Transverse colon (tissue), 4 donors: ENCODE measurements at regions not wholly inside any gene's neighbourhood (a gene's known extent, or its start where the extent isn't known, plus 50 kb on each side); places are given as distances from the start of the nearest gene placed in this dataset.

Experiments
- DNase-seq: peaks from one replicate; pipeline ENCODE4 v3.0.0-alpha.2; 2019
- H3K27ac ChIP-seq, 4 donors: fragments of 200-600 bp; sonication (generic); 2 replicates each; pipeline ENCODE4 v1.5.1; 2016 to 2018; ENCODE audit warnings: inconsistent platforms in 4 of 4
- H3K27me3 ChIP-seq: fragments of 200-600 bp; sonication (generic); 2 replicates; pipeline ENCODE4 v1.5.1; 2017; ENCODE audit warnings: inconsistent platforms
- H3K36me3 ChIP-seq, 4 donors: fragments of 200-600 bp; sonication (generic); 2 replicates each; pipeline ENCODE4 v1.5.1; 2017 to 2019; ENCODE audit warnings: inconsistent platforms in 4 of 4
- H3K4me1 ChIP-seq, 4 donors: fragments of 200-600 bp; sonication (generic); 2 replicates each; pipeline ENCODE4 v1.5.1; 2017 to 2020; ENCODE audit warnings: inconsistent platforms in 4 of 4
- H3K4me3 ChIP-seq, 4 donors: fragments of 200-600 bp; sonication (generic); 1 replicate in 1 of 4; 2 replicates in 3 of 4; pipeline versions ENCODE4 v1.5.1 to v1.6.1; 2017 to 2019; ENCODE audit warnings: inconsistent platforms in 4 of 4
- H3K9me3 ChIP-seq, 2 donors: fragments of 200-600 bp; sonication (generic); 2 replicates each; pipeline ENCODE4 v1.5.1; 2017 to 2019; ENCODE audit warnings: inconsistent platforms in 2 of 2
- EP300 ChIP-seq: sonication (generic); formaldehyde crosslinking; IDR thresholded peaks from one replicate; pipeline ENCODE4 v1.6.1; 2017; ENCODE audit warnings: antibody characterized with exemption, low read depth
- POLR2A ChIP-seq: fragments of 450-650 bp; IDR thresholded peaks from one replicate; pipeline ENCODE4 v1.6.1; 2016; ENCODE audit warnings: antibody characterized with exemption, mild to moderate bottlenecking, moderate library complexity
- POLR2AphosphoS5 ChIP-seq, 3 donors: sonication (generic); formaldehyde crosslinking; IDR thresholded peaks; one replicate each; pipeline ENCODE4 v1.6.1; 2016; ENCODE audit warnings: antibody characterized with exemption in 3 of 3
- WGBS, 2 donors: methylation state at CpG; one replicate each; pipeline ENCODE4 v1.1.5; 2018; ENCODE audit warnings: low coverage in 1 of 2; 5-methylcytosine and 5-hydroxymethylcytosine counted together
- in situ Hi-C, 4 donors: fragments of 200-750 bp; cut with MboI; loops; one replicate each; pipeline versions ENCODE4 v1.15.0 to v1.15.1; 2017; ENCODE audit warnings: low sequenced_read_pairs in 3 of 4, low pct_ligation_motif_present in 1 of 4, low pct_unique_long_range_greater_than_20kb in 1 of 4
- intact Hi-C: fragments of 100-400 bp; cut with DNase I; formaldehyde crosslinking; loops from one replicate; pipeline ENCODE4 v1.15.1; 2023; ENCODE audit warnings: low total_unique reads
- TF ChIP-seq, protein P1 (sequence below), 5 experiments: fragments of 200-600 bp in 3 of 5; fragments of 450-650 bp in 2 of 5; sonication (generic) in 3 of 5; IDR thresholded peaks; 1 replicate in 2 of 5; 2 replicates in 3 of 5; pipeline ENCODE4 v1.5.1; 2016 to 2017; ENCODE audit warnings: antibody characterized with exemption in 5 of 5, inconsistent platforms in 3 of 5, mild to moderate bottlenecking in 2 of 5, moderate library complexity in 1 of 5

DNA sequence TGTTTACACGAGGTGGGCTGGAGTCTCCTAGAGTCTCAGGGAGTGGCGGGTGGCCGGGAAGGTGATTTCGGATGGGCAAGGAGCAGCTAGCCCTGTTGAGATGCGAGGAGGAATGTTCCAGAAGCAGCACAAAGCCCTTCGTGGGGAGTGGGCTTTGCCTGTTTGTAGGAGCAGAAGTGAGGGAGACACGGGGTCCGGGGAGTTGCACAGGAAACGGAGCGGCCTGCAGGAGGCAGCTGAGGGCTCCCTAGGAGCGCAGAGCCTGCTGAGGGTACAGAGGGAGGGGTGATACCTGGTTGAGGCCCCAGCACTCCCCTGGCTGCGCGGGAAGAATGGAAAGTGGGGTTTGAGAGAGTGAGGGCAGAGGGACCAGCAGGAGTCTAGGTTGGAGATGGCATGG, 847.2 kb downstream of the TBC1D22A start:
- in situ Hi-C loops (no loop called here), intact Hi-C loops (no loop called here)
- Histone ChIP-seq H3K4me3 (no peak overlapping the region), H3K27ac (no peak overlapping the region), H3K27me3 (peaks cover 8% of the 10 kb centered on the region), H3K9me3 (no peaks in the 10 kb centered on the region), H3K36me3 (no peaks in the 10 kb centered on the region), H3K4me1 (no peaks in the 10 kb centered on the region)
- WGBS, 2 donors, result 67 to 84% methylated on average over 13 of the region's 13 CpGs
- DNase-seq, result no peak
- TF ChIP-seq POLR2AphosphoS5 (IDR thresholded peaks at IDR 0.05) (no peak), EP300 (no peak), POLR2A (no peak)
- TF ChIP-seq, protein P1, sequence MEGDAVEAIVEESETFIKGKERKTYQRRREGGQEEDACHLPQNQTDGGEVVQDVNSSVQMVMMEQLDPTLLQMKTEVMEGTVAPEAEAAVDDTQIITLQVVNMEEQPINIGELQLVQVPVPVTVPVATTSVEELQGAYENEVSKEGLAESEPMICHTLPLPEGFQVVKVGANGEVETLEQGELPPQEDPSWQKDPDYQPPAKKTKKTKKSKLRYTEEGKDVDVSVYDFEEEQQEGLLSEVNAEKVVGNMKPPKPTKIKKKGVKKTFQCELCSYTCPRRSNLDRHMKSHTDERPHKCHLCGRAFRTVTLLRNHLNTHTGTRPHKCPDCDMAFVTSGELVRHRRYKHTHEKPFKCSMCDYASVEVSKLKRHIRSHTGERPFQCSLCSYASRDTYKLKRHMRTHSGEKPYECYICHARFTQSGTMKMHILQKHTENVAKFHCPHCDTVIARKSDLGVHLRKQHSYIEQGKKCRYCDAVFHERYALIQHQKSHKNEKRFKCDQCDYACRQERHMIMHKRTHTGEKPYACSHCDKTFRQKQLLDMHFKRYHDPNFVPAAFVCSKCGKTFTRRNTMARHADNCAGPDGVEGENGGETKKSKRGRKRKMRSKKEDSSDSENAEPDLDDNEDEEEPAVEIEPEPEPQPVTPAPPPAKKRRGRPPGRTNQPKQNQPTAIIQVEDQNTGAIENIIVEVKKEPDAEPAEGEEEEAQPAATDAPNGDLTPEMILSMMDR (IDR thresholded peaks at IDR 0.05), result no peak

DNA sequence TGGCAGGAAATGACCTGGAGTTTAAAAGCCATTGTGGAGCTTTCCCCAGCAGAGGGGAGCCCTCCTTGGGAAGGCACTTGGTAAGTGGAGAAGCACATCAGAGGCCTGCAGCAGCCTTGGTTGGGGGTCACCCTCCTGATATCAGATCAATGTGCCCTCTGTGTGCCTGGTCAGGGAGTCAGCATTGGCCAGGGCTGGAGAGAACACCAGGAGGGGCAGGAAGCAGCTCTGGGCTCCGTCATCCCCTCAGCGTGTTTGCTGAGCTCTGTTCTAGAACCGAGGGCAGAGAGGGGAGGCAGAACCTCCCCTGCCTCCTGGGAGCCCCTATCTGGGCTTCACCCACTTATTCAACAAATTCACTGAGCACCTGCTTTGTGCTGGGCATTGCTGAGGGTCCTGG, 846.0 kb downstream of the TBC1D22A start:
- Histone ChIP-seq H3K36me3 (no peaks in the 10 kb centered on the region), H3K4me3 (no peak overlapping the region), H3K4me1 (no peaks in the 10 kb centered on the region), H3K27me3 (peaks cover 8% of the 10 kb centered on the region), H3K27ac (no peak overlapping the region), H3K9me3 (no peaks in the 10 kb centered on the region)
- no peak for DNase-seq
- no peak for TF ChIP-seq POLR2A
- TF ChIP-seq POLR2AphosphoS5 (IDR thresholded peaks at IDR 0.05), result no peak
- TF ChIP-seq EP300, result no peak
- WGBS, 2 donors, result 78 to 83% methylated on average over 1 to 3 of the region's 3 CpGs
- intact Hi-C loops (no loop called here), in situ Hi-C loops (no loop called here)

DNA sequence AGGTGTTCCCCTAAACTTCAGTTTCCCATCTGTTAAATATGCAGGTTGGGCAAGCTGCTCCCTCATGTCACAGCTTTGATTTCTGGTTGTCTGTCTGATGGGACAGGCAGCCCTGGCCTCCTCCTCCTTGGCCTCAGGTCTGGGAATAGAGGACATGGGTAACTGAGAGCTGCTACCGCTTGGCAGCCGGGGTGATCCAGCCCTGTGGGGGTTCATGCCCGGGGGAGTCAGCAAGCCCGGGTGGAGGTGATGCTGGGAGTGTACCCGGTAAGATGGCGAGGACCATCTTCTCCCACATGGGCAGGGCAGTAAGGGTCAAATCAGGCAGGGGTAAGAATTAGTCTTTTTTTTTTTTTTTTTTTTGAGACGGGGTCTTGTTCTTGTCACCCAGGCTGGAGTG, 845.0 kb downstream of the TBC1D22A start:
- H3K4me1 ChIP-seq, result no peaks in the 10 kb centered on the region
- 60 to 92% methylated on average over 2 to 7 of the region's 7 CpGs for WGBS, 2 donors
- in situ Hi-C loops, result no loop called here
- H3K36me3 ChIP-seq, result no peaks in the 10 kb centered on the region
- DNase-seq, result no peak
- no peak overlapping the region for H3K4me3 ChIP-seq
- TF ChIP-seq POLR2A (no peak), POLR2AphosphoS5 (IDR thresholded peaks at IDR 0.05) (no peak), EP300 (no peak)
- TF ChIP-seq, protein P1 (IDR thresholded peaks at IDR 0.05), result no peak
- H3K27me3 ChIP-seq, result peaks cover 8% of the 10 kb centered on the region
- no peak overlapping the region for H3K27ac ChIP-seq
- no peaks in the 10 kb centered on the region for H3K9me3 ChIP-seq
- intact Hi-C loops, result no loop called here

DNA sequence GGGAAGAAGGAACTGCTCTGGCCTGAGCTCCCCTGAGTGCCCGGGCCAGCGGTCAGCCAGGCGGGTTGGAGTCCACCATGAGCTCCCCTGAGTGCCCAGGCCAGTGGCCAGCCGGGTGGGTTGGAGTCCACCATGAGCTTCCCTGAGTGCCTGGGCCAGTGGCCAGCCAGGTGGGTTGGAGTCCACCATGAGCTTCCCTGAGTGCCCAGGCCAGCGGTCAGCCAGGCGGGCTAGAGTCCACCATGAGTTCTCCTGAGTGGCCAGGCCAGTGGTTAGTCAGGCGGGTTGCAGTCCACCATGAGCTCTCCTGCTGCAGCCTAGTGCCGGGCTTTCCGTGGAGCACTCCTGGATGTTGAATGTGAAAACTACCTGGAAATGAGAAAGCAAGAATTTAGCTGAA, 844.0 kb downstream of the TBC1D22A start:
- WGBS, 2 donors, result 92% methylated on average over 9 of the region's 9 CpGs; no CpG with 5 or more reads in 1 of the 2 donors
- H3K4me3 ChIP-seq, result no peak overlapping the region
- TF ChIP-seq, protein P1 (IDR thresholded peaks at IDR 0.05), result no peak
- TF ChIP-seq POLR2A (no peak), EP300 (no peak), POLR2AphosphoS5 (IDR thresholded peaks at IDR 0.05) (no peak)
- no peaks in the 10 kb centered on the region for H3K4me1 ChIP-seq
- H3K27me3 ChIP-seq, result peaks cover 8% of the 10 kb centered on the region
- no peak for DNase-seq
- in situ Hi-C loops, result no loop called here
- H3K36me3 ChIP-seq, result no peaks in the 10 kb centered on the region
- intact Hi-C loops, result no loop called here
- no peaks in the 10 kb centered on the region for H3K9me3 ChIP-seq
- H3K27ac ChIP-seq, result no peak overlapping the region

DNA sequence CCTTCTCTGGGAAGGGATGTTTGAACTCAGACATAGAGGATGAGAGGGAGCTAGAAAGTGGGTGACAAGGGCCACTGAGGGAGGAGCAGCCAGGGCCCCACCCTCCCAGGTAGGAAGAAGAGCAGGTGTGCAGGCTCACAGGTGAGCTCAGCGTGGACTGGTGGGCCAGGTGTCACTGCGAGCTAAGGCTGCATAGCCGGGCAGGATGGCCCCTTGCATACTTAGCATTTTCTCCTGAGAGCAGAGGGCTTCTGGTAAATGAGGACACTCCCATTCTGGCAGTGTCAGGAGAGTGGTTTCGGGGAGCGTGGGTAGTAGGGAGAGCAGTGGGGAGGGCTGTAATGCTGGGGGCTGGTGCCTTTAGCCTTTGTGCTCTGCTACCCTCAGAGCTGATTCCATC, 843.4 kb downstream of the TBC1D22A start:
- Histone ChIP-seq H3K36me3 (no peaks in the 10 kb centered on the region), H3K4me1 (no peaks in the 10 kb centered on the region), H3K27ac (no peak overlapping the region), H3K27me3 (peaks cover 8% of the 10 kb centered on the region), H3K9me3 (no peaks in the 10 kb centered on the region), H3K4me3 (no peak overlapping the region)
- TF ChIP-seq, protein P1 (IDR thresholded peaks at IDR 0.05), result no peak
- TF ChIP-seq POLR2AphosphoS5 (IDR thresholded peaks at IDR 0.05) (no peak), POLR2A (no peak), EP300 (no peak)
- no peak for DNase-seq
- in situ Hi-C loops, result no loop called here
- 63% methylated on average over 5 of the region's 5 CpGs; no CpG with 5 or more reads in 1 of the 2 donors for WGBS, 2 donors
- intact Hi-C loops, result no loop called here
